ENCODE measurements at regions not wholly inside any gene's neighbourhood (a gene's known extent, or its start where the extent isn't known, plus 50 kb on each side); places are given as distances from the start of the nearest gene placed in this dataset.
"Not testable (repeated sequence)": the region's sequence is repeated elsewhere in the genome, so short reads cannot be mapped to it uniquely, and the experiment has no call there.

- no peak for DNase-seq (ENCODE audit: low read depth in 1 of 2, low spot score in 1 of 2)
Observed at GRCh38 chr2:126189527-126189926, 466.4 kb upstream of the GYPC start.

GRCh38 chr2:126200538-126200937, 455.4 kb upstream of the GYPC start:
- no peak for DNase-seq (ENCODE audit: low read depth in 1 of 2, low spot score in 1 of 2)

- no peak for DNase-seq (ENCODE audit: low read depth in 1 of 2, low spot score in 1 of 2)
Observed at GRCh38 chr2:126208266-126208665, 447.7 kb upstream of the GYPC start.

- no peak for DNase-seq (ENCODE audit: low read depth in 1 of 2, low spot score in 1 of 2)
Observed at GRCh38 chr2:126212735-126213134, 443.2 kb upstream of the GYPC start.

- DNase-seq (ENCODE audit: low read depth in 1 of 2, low spot score in 1 of 2), result no peak
Observed at GRCh38 chr2:126219081-126219480, 436.9 kb upstream of the GYPC start.

GRCh38 chr2:126220331-126220730, 435.6 kb upstream of the GYPC start:
- no peak for DNase-seq (ENCODE audit: low read depth in 1 of 2, low spot score in 1 of 2)

- no peak for DNase-seq (ENCODE audit: low read depth in 1 of 2, low spot score in 1 of 2)
Observed at GRCh38 chr2:126221506-126221905, 434.5 kb upstream of the GYPC start.

GRCh38 chr2:126222278-126222677, 433.7 kb upstream of the GYPC start:
- no peak for DNase-seq (ENCODE audit: low read depth in 1 of 2, low spot score in 1 of 2)

- DNase-seq (ENCODE audit: low read depth in 1 of 2, low spot score in 1 of 2), result no peak
Observed at GRCh38 chr2:126224776-126225175, 431.2 kb upstream of the GYPC start.

GRCh38 chr2:126227250-126227649, 428.7 kb upstream of the GYPC start:
- DNase-seq (ENCODE audit: low read depth in 1 of 2, low spot score in 1 of 2), result no peak

- DNase-seq (ENCODE audit: low read depth in 1 of 2, low spot score in 1 of 2), result no peak
Observed at GRCh38 chr2:126228531-126228930, 427.4 kb upstream of the GYPC start.

- no peak for DNase-seq (ENCODE audit: low read depth in 1 of 2, low spot score in 1 of 2)
Observed at GRCh38 chr2:126238251-126238650, 417.7 kb upstream of the GYPC start.

- DNase-seq (ENCODE audit: low read depth in 1 of 2, low spot score in 1 of 2), result no peak
Observed at GRCh38 chr2:126239320-126239955, 416.5 kb upstream of the GYPC start.

- no peak for DNase-seq (ENCODE audit: low read depth in 1 of 2, low spot score in 1 of 2)
Observed at GRCh38 chr2:126241001-126241400, 415.0 kb upstream of the GYPC start.

- no peak for DNase-seq (ENCODE audit: low read depth in 1 of 2, low spot score in 1 of 2)
Observed at GRCh38 chr2:126241411-126241810, 414.5 kb upstream of the GYPC start.

GRCh38 chr2:126244937-126245336, 411.0 kb upstream of the GYPC start:
- DNase-seq (ENCODE audit: low read depth in 1 of 2, low spot score in 1 of 2), result no peak

GRCh38 chr2:126253669-126254068, 402.3 kb upstream of the GYPC start:
- DNase-seq (ENCODE audit: low read depth in 1 of 2, low spot score in 1 of 2), result no peak

- DNase-seq (ENCODE audit: low read depth in 1 of 2, low spot score in 1 of 2), result no peak
Observed at GRCh38 chr2:126264625-126265024, 391.3 kb upstream of the GYPC start.

- no peak for DNase-seq (ENCODE audit: low read depth in 1 of 2, low spot score in 1 of 2)
Observed at GRCh38 chr2:126269911-126270310, 386.0 kb upstream of the GYPC start.

GRCh38 chr2:126270587-126270986, 385.4 kb upstream of the GYPC start:
- DNase-seq (ENCODE audit: low read depth in 1 of 2, low spot score in 1 of 2), result no peak

- DNase-seq (ENCODE audit: low read depth in 1 of 2, low spot score in 1 of 2), result no peak
Observed at GRCh38 chr2:126272401-126272800, 383.6 kb upstream of the GYPC start.

GRCh38 chr2:126275098-126275497, 380.9 kb upstream of the GYPC start:
- DNase-seq (ENCODE audit: low read depth in 1 of 2, low spot score in 1 of 2), result no peak

GRCh38 chr2:126276268-126276667, 379.7 kb upstream of the GYPC start:
- DNase-seq (ENCODE audit: low read depth in 1 of 2, low spot score in 1 of 2), result not testable (repeated sequence)

- DNase-seq (ENCODE audit: low read depth in 1 of 2, low spot score in 1 of 2), result no peak
Observed at GRCh38 chr2:126288362-126288761, 367.6 kb upstream of the GYPC start.

All from activated T-helper 1 cell treated with anti-CD3 and anti-CD28 coated beads, Interleukin-2, amount 50 U/mL, for 16 hours (primary cell).